ENCODE measurements at regions not wholly inside any gene's neighbourhood (a gene's known extent, or its start where the extent isn't known, plus 50 kb on each side); places are given as distances from the start of the nearest gene placed in this dataset.
A peak's percentile ranks its signal among the peaks of the same experiment; 100 is the strongest.
"Not testable (repeated sequence)": the region's sequence is repeated elsewhere in the genome, so short reads cannot be mapped to it uniquely, and the experiment has no call there.

- DNase-seq = no peak
These were observed 58.1 kb upstream of the TUNAR start for GRCh38 chr14:95818581-95818980.

- DNase-seq = no peak
These were observed 59.4 kb upstream of the TUNAR start for GRCh38 chr14:95817271-95817670.

- DNase-seq = no peak
These were observed 60.1 kb upstream of the TUNAR start for GRCh38 chr14:95816539-95816938.

DNA sequence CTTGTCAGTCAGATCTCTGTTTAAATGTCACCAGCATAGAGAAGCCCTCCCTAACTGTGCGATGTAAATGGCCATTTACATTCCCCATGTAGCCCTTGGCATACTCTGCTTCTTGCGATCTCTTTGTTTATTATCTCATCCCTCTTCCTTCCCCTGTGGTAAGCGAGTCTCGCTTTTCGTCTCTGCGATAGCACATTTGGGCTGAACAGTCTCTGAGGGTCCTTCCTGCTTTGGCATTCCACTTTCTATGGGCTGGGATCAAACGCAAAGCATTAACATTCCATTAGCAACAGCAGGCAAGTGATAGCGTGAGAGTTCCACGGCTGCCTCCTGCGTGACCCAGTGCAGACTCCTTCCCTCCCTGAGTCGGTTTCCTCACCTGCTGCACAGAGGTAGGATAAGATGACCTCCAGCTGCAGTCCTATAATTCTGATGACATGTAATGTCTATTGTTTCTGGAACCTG lies 61.4 kb upstream of the TUNAR start:
- no peak for DNase-seq

GRCh38 chr14:95814363-95815225 lies 62.0 kb upstream of the TUNAR start:
- DNase-seq = no peak

DNA sequence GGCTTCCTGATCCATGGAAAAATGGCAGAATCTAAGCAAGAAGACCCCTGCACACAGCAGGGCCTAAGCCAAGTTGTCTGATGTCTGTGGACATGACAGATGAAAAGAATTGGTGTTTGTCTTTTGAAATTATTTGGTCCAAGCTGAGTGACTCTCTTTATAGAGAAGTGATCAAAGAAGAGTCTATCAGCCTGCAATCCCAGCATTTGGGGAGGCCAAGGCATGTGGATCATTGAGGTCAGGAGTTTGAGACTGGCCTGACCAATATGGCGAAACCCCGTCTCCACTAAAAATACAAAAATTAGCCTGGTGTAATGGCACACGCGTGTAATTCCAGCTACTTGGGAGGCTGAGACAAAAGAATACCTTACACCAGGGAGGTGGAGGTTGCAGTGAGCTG lies 64.8 kb upstream of the TUNAR start:
- no peak for DNase-seq

- no peak for DNase-seq
These were observed 68.3 kb upstream of the TUNAR start for GRCh38 chr14:95808371-95808770.

GRCh38 chr14:95796788-95797187 lies 79.8 kb upstream of the TUNAR start:
- no peak for DNase-seq

DNA sequence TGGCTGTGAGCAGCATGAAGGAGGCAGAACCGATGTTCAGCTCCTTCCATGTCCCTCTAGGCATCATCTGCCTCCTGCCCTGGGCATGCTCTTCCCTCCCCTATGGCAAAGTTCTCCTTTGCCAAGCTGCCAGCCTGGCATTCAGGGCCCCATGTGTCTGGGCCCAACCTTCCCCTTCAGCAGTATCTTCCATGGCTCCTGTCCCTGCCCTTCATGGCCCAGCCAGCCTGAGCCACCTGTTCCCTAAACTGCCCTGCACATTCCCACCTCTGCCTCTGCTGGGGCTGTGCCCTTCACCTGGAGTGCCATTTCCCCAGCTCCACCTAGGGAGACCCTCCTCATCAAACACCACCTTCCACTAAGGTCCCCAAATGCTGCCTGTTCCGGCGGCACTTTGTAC lies 74.0 kb upstream of the TCL1A start:
- DNase-seq = no peak

DNA sequence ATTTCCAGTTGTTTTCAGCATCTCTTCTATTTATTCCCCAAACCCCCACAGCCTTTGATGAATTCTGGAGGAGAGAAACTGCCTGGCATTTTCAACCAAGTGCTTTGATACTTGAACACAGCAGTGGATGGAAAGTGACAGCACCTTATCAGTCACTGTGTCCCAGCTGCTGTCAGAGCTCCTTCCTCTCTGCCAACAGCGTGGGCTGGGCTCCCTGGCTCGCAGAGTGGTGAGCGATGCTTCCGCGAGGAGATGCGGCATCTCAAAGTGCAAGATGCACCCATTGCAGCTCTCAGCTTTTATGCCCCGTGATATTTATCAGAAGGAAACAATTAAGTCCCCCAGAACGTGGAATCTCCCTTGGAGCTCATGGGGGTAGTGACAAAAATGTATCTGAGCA lies 72.6 kb upstream of the TCL1A start:
- DNase-seq = no peak

- DNase-seq = peak; percentile 22
These were observed 70.2 kb upstream of the TCL1A start for GRCh38 chr14:95784137-95784536.

- DNase-seq = no peak
These were observed 63.0 kb upstream of the TCL1A start for GRCh38 chr14:95776798-95777534.

- DNase-seq = peak; percentile 39
These were observed 60.6 kb upstream of the TCL1A start for GRCh38 chr14:95774265-95775160.

DNA sequence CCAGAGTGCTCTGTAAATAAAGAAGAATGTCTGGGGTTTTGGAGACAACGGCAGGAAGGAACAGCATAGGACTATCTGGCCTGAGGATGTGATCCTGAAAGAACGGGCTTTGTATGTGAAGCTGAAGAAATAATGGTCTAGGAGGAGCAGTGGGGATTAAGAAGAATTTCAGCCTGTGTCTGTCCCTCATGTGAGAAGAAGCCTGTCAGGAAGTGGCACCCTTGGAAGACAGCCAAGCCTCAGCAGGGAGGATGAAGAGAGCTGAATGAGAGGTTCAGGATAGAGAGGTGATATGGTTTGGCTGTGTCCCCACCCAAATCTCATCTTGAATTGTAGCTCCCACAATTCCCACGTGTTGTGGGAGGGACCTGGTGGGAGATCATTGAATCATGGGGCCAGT lies 56.9 kb upstream of the TCL1A start:
- no peak for DNase-seq

- no peak for DNase-seq
These were observed 56.1 kb upstream of the TCL1A start for GRCh38 chr14:95769976-95770375.

DNA sequence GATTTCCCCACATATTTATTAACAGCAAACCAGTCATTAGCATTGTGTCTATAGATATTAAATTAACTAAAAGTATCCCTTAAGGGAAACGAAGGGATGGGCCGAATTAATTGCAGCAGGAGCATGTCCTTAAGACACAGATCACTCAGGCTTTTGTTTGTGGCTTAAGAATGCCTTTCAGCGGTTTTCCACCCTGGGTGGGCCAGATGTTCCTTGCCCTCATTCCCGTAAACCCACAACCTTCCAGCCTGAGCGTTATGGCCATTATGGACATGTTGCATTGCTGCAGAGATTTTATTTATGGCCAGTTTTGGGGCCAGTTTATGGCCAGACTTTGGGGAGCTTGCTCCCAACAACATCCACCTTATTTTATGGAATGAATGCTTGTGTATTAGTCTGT lies 55.5 kb upstream of the TCL1A start:
- DNase-seq = not testable (repeated sequence)

DNA sequence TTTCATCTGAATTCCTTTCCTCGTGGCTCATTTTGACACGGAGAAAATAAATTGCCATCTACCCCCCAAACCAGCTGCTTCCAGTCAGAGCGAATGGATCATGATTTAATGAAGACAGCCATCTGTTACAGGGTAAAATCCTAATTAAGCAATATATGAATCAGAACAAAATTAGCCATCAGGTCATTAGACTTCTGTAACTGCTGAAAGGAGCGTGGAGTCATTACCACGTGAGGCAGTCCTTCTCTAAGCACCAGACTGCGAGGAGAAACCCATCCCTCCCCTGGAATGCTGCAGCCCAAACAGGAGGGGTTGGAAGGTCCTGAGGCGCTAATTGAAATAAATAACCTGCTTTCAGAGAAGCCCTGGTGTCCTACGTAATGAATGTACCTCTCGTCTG lies 51.1 kb upstream of the TCL1A start:
- peak; percentile 61 for DNase-seq

- DNase-seq = no peak
These were observed 50.0 kb upstream of the TCL1A start for GRCh38 chr14:95763875-95764274.

Measured in HCEC 1CT (cell line).